ENCODE measurements at regions not wholly inside any gene's neighbourhood (a gene's known extent, or its start where the extent isn't known, plus 50 kb on each side); places are given as distances from the start of the nearest gene placed in this dataset.

DNA sequence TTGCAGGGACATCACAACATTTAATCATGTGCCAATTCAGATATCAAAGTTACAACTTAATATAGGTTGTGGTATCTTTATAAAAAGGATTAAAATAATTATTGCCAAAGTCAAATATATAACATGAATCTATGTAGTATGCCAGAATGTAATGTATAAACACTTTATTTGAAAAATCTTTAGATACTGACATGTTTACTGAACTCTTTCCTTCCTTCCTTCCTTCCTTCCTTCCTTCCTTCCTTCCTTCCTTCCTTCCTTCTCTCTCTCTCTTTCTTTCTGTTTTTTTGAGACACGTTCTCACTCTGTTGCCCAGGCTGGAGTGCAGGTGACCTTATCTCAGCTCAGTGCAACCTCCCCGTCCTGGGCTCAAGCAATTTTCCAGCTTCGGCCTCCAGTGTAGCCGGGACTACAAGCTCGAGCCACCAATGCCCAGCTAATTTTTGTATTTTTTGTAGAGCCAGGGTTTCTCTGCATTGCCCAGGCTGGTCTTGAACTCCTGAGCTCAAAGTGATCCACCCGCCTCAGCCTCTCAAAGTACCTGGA, 496.8 kb upstream of the CITED2 start:
- TF ChIP-seq, protein P1, sequence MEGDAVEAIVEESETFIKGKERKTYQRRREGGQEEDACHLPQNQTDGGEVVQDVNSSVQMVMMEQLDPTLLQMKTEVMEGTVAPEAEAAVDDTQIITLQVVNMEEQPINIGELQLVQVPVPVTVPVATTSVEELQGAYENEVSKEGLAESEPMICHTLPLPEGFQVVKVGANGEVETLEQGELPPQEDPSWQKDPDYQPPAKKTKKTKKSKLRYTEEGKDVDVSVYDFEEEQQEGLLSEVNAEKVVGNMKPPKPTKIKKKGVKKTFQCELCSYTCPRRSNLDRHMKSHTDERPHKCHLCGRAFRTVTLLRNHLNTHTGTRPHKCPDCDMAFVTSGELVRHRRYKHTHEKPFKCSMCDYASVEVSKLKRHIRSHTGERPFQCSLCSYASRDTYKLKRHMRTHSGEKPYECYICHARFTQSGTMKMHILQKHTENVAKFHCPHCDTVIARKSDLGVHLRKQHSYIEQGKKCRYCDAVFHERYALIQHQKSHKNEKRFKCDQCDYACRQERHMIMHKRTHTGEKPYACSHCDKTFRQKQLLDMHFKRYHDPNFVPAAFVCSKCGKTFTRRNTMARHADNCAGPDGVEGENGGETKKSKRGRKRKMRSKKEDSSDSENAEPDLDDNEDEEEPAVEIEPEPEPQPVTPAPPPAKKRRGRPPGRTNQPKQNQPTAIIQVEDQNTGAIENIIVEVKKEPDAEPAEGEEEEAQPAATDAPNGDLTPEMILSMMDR (IDR thresholded peaks at IDR 0.05; ENCODE audit: borderline replicate concordance, control extremely low read depth, extremely low read depth, insufficient read depth, missing control alignments) = no peak
- in situ Hi-C loops (cut with MboI; ENCODE audit: low sequenced_read_pairs, unreplicated experiment) = no loop called here

DNA sequence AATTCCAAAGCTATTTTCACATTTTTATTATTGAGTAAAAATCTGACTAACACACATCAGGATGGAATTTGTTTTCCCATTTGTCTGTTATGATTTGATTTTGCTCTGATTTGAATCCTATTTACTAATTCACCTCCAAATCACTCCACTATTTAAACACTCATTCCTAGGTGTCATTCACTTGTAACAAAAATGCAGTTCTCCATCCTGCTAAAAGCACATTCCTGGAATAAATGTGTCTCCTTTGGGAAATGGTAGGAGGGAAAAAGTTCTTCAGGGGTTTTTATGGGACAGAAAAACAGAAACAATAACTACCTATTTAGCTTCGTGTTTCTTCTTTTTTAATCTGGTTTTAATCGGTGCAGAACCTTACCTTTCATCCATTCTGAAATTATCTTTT, 494.1 kb upstream of the CITED2 start:
- DNase-seq (ENCODE audit: low spot score) = no peak
- TF ChIP-seq, protein P1 (IDR thresholded peaks at IDR 0.05; ENCODE audit: borderline replicate concordance, control extremely low read depth, extremely low read depth, insufficient read depth, missing control alignments) = no peak
- in situ Hi-C loops (cut with MboI; ENCODE audit: low sequenced_read_pairs, unreplicated experiment) = no loop called here

More for the DNA sequence above, 496.8 kb upstream of the CITED2 start:
- no peak for DNase-seq (ENCODE audit: low spot score)

DNA sequence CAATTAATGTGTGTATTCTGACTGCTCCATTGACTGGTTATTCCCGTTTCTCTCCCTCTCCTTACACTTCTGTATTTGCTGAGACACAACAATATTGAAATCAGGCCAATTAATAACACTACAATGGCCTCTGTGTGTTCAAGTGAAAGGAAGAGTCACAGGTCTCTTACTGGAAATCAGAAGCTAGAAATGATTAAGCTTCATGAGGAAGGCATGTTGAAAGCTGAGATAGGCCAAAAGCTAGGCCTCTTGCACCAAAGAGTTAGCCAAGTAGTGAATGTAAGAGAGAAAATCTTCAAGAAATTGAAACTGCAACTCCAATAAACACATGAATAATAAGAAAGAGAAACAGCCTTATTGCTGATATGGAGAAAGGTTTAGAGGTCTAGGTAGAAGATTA, 489.5 kb upstream of the CITED2 start:
- in situ Hi-C loops (cut with MboI; ENCODE audit: low sequenced_read_pairs, unreplicated experiment) = no loop called here
- TF ChIP-seq, protein P1 (IDR thresholded peaks at IDR 0.05; ENCODE audit: borderline replicate concordance, control extremely low read depth, extremely low read depth, insufficient read depth, missing control alignments) = no peak
- DNase-seq (ENCODE audit: low spot score) = no peak

DNA sequence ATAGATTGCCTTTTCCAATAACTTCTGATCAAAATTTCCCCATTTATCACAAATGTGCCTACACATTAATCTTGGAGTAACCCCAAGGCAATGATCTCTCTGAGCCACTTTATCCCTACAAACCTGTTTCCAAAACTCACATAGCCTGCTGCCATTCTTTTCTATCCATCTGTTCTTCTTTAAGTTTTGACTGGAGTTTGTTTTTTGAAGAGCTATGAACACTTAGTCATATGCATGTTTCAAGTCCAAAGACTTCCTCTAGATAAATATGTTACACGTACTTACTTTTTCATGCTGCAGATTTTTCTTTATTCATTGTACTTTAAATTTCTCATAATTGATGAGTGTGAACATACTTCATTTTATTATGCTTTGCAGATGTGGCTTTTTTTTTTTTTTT, 488.9 kb upstream of the CITED2 start:
- TF ChIP-seq, protein P1 (IDR thresholded peaks at IDR 0.05; ENCODE audit: borderline replicate concordance, control extremely low read depth, extremely low read depth, insufficient read depth, missing control alignments) = no peak
- in situ Hi-C loops (cut with MboI; ENCODE audit: low sequenced_read_pairs, unreplicated experiment) = no loop called here
- no peak for DNase-seq (ENCODE audit: low spot score)

DNA sequence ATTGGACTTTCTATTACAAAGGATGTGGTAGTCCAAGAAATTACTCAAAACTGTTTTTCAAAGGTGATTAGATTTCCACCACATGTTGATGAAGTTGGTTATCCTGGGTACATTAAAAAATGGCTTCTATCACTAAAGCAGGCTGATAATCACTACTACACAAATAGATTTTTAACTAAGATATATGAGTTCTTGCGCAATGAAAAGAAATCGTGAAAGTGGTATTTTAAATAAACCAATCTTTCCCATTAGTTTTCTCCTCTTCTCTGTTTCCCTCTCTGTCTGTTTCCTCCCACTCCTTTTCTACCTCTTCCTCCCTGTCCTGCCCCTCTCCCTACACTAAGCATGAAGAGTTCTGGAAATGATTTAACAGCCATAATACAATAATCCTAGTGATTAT, 487.9 kb upstream of the CITED2 start:
- no peak for DNase-seq (ENCODE audit: low spot score)
- TF ChIP-seq, protein P1 (IDR thresholded peaks at IDR 0.05; ENCODE audit: borderline replicate concordance, control extremely low read depth, extremely low read depth, insufficient read depth, missing control alignments) = no peak
- in situ Hi-C loops (cut with MboI; ENCODE audit: low sequenced_read_pairs, unreplicated experiment) = no loop called here

DNA sequence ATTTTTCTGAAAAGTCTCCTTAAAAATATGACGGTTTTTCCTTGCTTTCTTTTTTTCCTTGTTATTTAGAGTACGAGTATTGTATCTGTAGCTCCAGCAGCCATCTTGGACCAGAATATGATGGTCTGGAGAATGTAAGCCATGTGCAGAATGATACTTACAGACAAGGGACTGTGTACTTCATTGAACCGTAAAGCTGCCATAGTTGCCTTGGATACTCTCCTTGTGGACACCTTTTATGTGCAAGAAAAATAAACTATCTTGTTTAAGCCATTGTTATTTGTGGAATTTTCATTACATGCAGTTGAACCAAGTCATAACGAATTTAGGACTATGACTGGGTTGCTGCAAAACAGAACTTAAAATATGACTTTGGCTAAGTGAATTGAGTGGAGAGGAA, 485.8 kb upstream of the CITED2 start:
- TF ChIP-seq, protein P1 (IDR thresholded peaks at IDR 0.05; ENCODE audit: borderline replicate concordance, control extremely low read depth, extremely low read depth, insufficient read depth, missing control alignments) = no peak
- in situ Hi-C loops (cut with MboI; ENCODE audit: low sequenced_read_pairs, unreplicated experiment) = no loop called here
- DNase-seq (ENCODE audit: low spot score) = no peak
